ENCODE measurements at regions not wholly inside any gene's neighbourhood (a gene's known extent, or its start where the extent isn't known, plus 50 kb on each side); places are given as distances from the start of the nearest gene placed in this dataset.
"Not testable (repeated sequence)": the region's sequence is repeated elsewhere in the genome, so short reads cannot be mapped to it uniquely, and the experiment has no call there.

DNA sequence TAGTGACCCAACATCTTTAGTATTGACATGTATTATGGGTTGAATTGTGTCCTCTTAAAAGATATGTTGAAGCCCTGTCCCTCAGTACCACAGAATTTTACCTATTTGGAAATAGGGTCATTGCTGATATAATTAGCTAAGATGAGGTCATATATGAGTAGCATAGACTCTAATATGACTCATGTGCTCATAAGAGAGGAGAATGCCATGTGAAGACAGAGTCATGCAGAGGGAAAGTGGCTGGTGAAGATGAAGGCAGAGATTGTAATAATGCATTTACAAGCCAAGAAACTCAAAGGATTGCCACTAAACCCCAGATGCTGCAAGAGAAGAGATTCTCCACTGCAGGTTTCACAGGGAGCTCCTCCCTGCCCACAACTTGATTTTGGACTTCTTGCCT, 496.4 kb downstream of the KIF20B start:
- no peak for DNase-seq

DNA sequence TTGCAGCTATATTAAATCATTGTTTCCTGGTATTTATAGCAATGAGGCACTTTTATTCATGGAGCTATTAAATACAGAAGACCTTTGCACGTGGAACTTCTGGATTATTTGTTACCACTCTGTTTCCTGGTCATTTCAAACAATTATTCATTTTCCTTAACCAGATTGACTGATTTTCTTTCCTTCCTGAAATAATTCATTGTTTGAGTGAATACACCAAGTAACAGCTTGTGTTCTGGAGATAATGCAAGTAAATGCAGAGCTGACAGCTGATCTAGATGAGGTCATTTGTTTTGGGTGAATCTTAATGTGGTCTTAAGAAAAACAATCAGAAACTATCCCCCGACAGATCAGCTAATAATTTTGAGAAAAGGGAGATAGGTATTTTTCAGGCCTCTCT, 497.7 kb downstream of the KIF20B start:
- no peak for DNase-seq

DNA sequence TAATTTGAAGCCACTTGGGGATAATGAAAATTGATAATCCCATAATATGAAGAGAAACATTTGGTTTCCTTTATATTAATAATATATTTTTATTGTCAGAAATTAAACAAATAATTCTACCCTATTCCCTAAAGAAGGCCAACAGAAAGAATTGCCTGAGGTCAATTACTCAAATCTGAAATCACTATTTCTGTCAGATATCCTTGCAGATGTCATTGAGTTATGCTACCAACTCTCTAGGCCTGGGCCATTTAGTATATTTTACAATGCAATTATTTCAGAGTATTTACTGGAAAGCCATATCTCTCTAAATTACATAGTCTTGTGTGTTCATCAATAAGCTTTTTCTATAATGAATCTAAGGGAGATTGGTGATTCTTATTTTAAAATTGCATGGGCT, 498.1 kb downstream of the KIF20B start:
- no peak for DNase-seq

DNA sequence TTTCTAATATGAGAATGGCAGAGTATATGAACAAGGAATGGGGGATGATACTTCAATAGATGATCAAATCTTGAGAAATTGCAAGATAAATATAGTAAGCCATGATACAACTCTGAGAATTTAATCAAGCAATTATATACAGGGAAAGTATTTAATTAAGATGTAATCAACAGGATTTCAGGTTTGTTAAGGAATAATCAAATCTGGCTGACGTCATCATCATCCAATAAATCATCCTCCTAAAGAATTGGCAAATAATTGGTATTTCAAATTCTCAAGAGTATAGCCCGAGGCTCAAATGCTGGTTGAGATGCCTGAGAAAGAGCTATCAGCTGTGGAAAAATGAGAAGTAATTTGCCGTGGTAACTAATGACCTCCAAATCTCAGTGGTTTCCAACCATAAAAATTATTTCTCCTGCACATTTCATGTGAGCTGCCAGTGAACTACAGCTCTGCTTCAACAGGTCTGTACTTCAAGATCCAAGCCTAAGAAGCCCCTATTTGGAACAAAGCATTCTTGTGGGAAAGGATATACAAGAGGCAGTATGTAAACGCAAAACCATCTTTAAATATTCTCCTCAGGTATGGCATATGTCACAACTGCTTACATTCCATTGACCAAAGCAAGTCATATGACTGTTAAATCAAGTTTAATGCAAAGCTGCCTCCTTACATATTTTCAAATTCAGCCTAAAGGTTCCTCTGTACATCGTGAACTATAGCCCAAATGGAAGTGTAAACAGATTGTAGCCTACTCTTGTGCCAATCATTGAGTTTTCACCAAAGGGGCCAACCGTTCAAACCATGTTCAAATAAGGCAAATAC, 503.0 kb downstream of the KIF20B start:
- DNase-seq: no peak

DNA sequence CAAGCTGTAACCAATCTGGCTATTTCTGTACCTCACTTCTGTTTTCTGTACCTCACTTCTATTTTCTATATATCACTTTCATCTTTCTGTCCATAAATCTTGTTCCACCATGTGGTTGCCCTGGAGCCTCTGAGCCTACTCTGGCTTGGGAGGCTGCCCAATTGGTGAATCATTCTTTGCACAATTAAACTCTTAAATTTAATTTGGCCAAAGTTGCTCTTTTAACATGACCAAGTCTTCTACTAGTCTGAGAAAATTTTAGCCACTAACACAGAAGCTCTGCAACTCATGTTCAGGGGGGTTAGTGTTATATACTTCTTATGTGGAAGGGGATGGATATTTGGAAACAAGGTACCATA, 503.5 kb downstream of the KIF20B start:
- no peak for DNase-seq

DNA sequence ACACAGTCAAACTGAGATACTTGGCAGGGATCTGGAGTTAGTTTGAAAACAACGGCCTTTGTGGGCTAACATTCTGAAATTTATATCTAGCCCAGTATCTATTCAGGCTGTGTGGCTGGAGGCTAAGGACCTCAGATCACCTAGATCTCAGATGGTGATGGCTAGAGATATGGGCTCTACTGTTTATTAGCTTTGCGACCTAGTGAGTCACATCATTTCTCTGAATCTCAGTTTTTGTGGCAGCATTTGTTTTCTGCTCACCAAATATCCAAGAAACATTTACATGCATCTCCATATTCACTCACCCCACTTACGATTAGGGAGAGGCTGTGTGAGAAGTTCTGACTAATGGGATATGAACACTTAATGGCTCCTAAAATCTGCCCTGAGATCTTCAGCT, 503.9 kb downstream of the KIF20B start:
- no peak for DNase-seq

DNA sequence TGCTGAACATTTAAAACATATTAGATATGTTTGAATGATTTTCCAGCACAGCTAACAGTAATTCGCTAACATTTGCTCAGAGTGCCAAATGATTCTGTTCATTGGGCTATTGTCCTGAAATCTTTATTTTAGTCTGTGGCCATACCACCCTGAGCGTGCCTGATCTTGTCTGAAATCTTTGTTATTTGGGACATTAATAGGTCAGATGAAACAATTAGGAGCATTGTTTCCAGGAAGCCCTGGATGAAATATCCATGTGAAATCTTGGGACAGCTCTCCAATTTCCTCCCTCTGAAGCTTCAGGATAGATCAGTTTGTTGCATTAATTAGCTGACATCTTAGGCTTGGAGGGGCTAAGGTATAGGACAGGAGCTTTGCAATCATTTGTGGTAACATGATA, 512.0 kb downstream of the KIF20B start:
- no peak for DNase-seq

DNA sequence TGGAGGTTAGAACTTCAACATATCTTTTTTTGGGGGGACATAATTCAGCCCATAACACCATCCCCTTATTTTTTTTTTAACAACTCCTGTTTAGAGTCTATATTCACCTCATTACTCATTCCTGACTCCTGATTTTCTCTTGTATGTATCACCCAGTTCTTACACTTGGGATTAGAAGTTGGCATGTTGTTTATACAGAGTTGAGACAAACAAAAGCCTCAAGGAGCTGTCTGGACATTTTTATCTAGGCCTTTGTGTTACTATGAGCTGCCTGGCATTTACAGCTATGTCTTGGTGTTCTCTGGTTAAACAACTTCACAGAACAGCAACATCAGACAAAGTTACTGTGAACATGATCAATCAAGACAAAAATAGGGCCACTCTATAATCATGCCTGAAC, 517.5 kb downstream of the KIF20B start:
- DNase-seq: no peak

DNA sequence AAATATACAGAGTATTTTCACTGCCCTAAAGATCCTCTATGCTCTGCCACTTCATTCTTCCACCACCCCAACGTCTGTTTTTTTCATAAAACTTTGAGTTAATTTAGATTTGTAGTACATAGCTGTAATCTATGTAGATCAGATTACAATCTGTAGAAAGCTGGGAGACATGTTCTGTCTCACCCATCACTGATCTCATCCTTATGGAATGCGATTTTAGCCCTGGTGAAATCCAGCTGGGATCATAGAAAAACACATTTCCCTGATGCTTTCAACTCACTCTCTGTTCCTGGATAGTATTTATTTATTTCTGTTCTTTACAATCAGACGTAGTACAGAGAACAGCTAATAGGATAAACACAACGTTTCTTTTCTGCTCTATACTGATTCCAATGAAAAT, 521.0 kb downstream of the KIF20B start:
- no peak for DNase-seq

DNA sequence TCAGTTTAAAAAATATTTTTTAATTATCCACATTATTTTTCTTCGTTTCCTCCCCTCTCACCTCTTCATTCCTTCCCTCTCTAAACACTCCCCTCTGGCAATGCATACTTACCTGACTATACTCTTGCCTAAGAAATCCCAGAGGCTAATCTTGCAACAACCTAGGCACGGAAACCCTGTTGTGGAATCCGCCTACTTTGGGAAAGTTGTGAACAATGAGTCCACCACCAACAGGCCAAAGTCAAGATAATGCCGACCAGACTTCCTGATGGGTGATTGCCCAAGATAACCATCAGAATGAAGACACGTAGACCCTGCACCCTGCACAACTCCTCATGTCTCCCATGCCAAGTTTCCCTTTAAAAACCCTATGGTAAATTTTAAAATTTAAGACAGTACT, 521.5 kb downstream of the KIF20B start:
- DNase-seq: no peak

DNA sequence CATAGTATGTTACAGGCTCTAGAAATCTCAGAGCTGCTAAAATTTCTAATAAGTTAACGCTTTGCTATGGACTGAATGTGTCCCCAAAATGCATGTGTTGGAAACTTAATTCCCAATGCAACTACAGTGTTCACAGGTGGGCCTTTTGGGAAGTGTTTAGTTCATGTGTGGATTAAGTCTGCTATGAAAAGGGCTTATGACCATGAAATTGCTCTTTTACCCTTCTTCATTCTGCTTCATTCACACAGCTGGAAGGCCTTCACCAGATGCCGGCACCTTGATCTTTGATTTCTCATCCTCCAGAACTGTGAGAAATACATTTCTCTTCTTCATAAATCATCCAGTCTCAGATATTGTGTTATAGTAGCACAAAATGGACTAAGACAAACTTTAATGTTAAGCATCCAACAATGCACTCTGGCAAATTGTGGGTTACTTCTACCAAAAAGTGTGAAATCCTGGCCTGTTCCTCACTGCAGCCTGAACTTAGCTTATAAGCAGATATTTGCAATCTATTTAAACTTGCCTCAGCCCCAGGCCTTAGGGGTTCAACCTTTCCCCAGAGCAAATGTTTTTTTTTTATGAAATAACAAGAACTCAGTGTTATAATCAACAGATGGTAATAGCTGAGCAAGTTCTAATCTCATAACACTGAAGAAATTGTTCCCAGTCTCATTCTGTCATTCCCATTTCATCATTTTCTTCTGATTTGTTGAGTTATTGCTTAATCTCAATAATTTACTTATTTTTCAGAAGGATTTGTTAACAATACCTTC, 523.6 kb downstream of the KIF20B start:
- DNase-seq: no peak

DNA sequence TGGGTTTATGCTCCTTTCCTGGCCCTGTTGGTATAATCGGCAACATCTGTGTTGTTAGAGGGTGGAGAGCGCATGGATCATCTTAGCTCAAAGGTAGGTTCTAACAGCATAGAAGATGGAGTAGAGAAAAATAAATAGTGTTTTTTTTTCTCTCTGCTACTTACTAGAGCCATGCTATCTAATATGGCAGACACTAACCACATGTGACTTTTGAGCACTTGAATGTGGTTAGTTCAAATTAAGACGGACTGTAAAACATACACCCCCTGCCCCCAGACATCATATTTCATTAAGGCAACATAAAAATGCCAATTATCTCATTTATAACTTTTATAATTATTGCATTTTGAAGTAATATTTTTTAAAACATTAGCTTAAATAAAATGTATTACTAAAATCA, 525.1 kb downstream of the KIF20B start:
- no peak for DNase-seq

DNA sequence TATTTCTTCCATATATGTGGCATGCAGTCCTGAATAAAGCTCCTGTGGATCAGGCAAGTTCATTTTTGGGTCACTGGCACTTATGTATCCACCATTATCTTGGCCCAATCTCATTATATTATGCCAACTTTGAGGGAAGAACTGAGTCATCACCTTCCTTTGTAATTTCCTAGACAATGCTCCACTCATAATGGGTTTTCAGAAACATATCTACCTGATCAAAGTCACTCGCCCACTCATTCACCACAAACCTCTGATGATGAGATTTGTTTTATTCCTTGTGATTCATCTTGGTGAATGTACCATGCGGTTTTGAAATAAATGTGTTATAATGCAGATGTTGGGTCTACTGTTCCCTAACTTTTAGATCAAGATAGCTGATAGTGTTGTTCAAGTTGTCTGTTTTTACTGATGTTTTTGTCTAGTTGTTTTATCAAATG, 525.8 kb downstream of the KIF20B start:
- DNase-seq: no peak

DNA sequence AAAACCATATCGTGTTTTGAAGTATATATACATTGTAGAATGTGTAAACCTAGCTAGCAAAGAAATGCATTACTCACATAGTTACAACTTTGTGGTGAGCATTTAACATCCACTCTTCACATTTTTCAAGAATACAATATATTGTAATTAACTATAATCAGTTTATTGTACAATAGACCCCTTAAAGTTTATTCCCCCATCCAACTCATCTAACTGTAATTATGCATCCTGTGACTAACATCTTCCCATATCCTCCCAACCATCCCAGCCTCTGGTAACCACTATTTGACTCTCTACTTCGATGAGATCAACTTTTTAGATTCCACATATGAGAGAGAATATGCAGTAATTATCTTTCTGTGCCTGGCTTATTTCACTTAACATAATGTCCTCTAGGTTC, 526.4 kb downstream of the KIF20B start:
- DNase-seq: no peak

DNA sequence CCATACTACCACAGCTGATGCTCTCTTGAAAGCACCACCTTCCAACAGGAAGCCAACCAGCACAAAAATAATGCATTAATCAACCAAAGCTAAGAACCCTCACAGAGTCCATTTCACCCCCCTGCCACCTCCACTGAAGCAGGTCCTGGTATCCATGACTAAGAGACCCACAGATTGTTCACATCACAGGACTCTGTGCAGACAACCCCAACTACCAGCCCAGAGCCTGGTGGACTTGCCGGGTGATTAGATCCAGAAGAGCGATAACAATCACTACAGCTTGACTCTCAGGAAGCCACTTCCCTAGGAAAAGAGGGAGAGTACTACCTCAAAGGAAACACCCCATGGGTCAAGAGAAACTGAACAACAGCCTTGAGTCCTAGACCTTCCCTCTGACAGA, 528.1 kb downstream of the KIF20B start:
- DNase-seq: no peak

DNA sequence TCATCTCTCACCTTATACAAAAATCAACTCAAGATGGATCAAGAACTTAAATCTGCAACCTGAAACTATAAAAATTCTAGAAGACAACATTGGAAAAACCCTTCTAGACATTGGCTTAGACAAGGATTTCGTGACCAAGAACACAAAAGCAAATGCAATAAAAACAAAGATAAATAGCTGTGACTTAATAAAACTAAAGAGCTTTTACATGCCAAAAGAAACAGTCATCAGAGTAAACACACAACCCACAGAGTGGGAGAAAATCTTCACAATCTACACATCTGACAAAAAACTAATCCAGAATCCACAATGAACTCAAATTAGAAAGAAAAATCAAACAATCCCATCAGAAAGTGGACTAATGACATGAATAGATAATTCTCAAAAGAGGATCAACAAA, 532.4 kb downstream of the KIF20B start:
- DNase-seq: not testable (repeated sequence)

DNA sequence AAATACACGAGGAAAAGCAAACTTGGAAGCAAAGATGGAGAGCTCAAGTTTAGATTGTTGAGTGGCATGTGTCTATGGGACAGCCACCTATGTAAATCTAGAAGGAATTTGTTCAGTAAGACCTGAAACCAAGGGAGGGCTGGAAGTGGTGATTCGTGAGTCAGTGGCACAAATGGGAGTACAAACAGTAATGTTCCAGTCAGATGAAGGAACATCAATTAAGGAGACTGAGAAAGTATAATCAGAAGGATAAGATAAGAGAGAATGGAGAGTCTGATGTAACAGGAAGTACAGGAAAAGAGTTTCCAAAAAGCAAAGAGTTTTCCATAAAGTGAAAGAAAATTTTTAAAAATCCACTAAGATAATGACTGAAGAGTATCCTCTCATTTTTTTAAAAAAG, 544.2 kb downstream of the KIF20B start:
- DNase-seq: no peak

DNA sequence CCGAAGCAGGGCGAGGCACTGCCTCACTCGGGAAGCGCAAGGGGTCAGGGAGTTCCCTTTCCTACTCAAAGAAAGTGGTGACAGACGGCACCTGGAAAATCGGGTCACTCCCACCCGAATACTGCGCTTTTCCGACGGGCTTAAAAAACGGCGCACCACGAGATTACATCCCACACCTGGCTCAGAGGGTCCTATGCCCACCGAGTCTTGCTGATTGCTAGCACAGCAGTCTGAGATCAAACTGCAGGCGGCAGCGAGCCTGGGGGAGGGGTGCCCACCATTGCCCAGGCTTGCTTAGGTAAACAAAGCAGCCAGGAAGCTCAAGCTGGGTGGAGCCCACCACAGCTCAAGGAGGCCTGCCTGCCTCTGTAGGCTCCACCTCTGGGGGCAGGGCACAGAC, 549.4 kb downstream of the KIF20B start:
- DNase-seq: not testable (repeated sequence)

DNA sequence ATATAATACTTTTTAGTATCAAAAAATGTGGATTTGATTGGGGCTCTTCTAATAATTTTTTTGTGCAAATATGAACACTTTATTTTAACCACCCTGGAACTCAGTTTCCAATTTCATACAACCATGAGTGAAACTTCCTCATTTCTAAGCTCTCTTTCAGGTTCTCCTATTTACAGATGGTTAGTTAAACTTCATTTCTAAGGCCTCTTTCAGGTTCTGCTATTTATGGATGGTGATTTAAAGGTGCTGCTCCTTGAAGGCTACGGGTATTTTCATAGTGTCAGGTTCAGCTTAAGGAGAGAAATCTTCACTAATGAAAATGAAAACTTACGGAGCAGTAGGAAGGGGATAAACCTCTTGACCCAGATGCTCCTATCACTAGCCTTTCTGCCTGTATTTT, 568.3 kb downstream of the KIF20B start:
- DNase-seq: no peak

DNA sequence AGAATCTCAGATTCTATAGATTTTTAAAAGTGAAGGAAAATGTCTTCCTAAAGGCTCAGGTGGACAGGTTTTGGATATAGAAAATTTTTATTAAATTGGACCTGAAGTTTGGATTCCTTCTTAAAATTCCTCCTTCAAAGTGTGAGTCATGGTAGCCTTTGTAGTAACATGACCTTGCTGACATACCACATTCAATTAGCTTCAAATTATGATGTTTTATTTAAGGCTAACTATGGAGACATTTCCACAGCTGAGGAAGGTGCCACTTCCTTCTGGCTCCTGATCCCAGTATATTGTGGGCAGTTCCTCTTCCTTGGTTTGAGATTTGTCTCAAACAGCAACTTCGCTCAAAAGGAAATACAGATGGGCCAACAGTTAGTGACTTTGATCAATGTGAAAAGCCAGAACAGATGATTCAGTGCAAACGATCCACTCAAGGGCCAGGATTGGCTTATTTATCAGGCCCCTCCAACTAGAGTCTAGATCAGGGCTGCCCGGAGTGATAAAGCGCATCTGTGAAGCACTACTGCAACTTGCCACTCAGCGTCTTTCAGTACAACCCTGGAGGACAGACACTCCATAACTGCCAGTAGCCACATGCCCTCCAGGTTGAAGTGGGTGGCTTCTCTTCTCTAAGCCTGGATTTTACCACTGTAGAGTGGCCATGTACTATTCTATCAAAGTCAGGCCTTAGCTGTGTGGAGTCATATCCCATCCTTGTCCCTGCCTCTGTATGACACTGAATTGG, 573.5 kb downstream of the KIF20B start:
- no peak for DNase-seq

DNA sequence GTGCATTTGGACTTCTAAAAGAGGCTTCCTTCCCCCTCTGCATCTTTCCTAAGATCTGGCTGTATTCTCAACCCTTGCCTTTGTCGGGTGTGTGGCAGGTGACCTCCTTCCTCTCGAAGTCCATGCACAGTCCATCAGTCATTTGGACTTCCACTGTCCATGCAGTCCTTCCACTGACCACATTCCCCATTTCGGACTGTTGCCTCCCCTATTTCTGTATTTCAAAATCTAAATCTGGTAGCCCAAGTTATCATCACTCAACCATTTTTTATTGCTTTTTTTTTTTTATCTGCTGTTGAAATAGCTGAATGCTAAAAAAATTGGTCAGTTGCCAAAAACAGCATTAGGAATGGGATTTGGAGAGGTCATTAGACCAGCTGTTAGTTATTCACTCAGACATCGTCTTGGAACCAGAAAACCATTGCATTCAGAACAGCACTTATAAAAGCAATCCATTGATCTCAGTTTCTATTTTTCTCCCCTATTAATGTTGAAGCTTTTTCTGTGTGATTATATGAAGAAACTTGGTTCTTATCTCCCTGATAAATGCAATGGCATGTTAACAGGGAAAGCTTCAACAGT, 575.6 kb downstream of the KIF20B start:
- DNase-seq: no peak

DNA sequence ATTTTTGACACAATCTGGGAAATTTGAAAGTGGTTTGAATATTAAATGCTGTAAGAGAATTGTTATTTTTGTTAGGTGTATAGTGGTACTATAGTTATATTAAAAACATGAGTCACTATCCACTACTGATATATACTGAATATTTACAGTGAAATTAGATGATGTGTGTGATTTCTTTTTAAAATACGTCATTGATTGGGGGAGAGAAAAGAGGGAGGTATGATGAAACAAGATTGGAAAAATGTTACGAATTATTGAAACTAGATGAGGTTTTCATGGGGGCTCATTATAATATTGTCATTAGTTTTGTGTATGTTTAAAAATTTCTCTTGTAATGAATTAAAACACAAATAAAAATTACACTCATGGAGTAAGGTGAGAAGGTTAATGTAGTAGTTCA, 571.4 kb downstream of the HTR7 start:
- no peak for DNase-seq

DNA sequence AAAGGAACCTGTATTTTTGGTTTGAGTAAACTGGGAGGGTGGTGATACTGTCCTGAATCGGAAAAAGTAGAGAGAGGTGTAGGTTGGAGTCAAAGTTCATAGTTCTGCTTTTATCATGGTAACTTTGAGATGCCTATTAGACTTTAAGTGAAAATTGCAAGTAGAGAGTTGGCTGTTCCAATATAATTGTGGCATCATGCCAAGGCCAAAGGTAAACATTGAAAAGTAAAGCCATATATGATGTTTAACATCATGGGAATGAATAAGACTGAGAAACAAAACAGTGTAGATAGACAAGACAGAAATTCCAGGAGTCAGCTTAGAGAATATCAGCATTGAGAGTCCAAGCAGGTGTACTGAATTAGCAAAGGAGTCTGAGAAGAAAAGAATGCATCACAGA, 570.9 kb downstream of the HTR7 start:
- no peak for DNase-seq

Measured in NCI-H2171 treated with DMSO at 0.1 percent for 48 hours (cell line).